OCI-LY7 (cell line): ENCODE measurements at regions not wholly inside any gene's neighbourhood (a gene's known extent, or its start where the extent isn't known, plus 50 kb on each side); places are given as distances from the start of the nearest gene placed in this dataset.

Experiments used
- CTCF ChIP-seq: fragments of 200-600 bp; sonication (generic); conservative IDR thresholded peaks from 2 replicates; pipeline ENCODE4 v1.5.1; 2014; ENCODE audit warnings: mild to moderate bottlenecking, antibody characterized with exemption, low read length, moderate library complexity, mixed read lengths
- EZH2phosphoT487 ChIP-seq: fragments of 200-600 bp; sonication (generic); IDR thresholded peaks from 2 replicates; pipeline ENCODE4 v1.6.1; 2018; ENCODE audit warnings: low read depth, borderline replicate concordance, mild to moderate bottlenecking, mixed run types, antibody characterized with exemption, low read length, moderate library complexity, mixed read lengths

- TF ChIP-seq EZH2phosphoT487 (no peak), CTCF (no peak)
These were observed 436.7 kb upstream of the FBXO33 start for GRCh38 chr14:39868949-39869348.
